Heart left ventricle (tissue), 13 donors: ENCODE measurements at regions not wholly inside any gene's neighbourhood (a gene's known extent, or its start where the extent isn't known, plus 50 kb on each side); places are given as distances from the start of the nearest gene placed in this dataset.

Experiments used
- CTCF ChIP-seq, 12 donors: fragments of 200-600 bp; sonication (generic) in 4 of 12; IDR thresholded peaks; one replicate each; pipeline versions ENCODE4 v1.5.0 to v1.8.0; 2018 to 2022; ENCODE audit warnings: antibody characterized with exemption in 12 of 12, mild to moderate bottlenecking in 5 of 12
- POLR2A ChIP-seq, 2 donors: fragments of 450-650 bp; IDR thresholded peaks; one replicate each; pipeline ENCODE4 v1.6.1; 2017; ENCODE audit warnings: antibody characterized with exemption in 2 of 2, mild to moderate bottlenecking in 2 of 2, moderate library complexity in 2 of 2
- donor health status: ischemic (EF 13 %, LVEDD 7.1; RV severe dilation, severe dysfunction).
- donor health status: DM: no; HTN: yes; CAD: no.
- donor health status: DM: no; HTN: no; CAD: no.
- donor health status: ischemic (EF 25% LVEDD 6.9; RV normal size, moderate dysfunction).
- donor health status: ischemic (EF 25% LVEDD 5.7; RV mildly dilated, moderate dysfunction).
- donor health status: ischemic (EF 35%, LVEDD 5.7; RV mildly dilated, moderate dysfunction).
- donor health status: nonischemic (EF 11% LVEDD 7.7; RV severe dilation, severe dysfunction).
- donor health status: DM: yes; HTN: yes; CAD: no.
- donor health status: PGD.
- donor health status: ischemic (EF 29% LVEDD 5.4; RV normal size, mild dysfunction).
- donor health status: nonischemic (EF 23%, LVEDD 6.1; RV moderate dilation, normal function).

GRCh38 chr3:22536541-22536940, 666.6 kb upstream of the UBE2E2 start:
- no peak for TF ChIP-seq CTCF (IDR thresholded peaks at IDR 0.05)
- TF ChIP-seq POLR2A (IDR thresholded peaks at IDR 0.05), result no peak
